ENCODE measurements at regions not wholly inside any gene's neighbourhood (a gene's known extent, or its start where the extent isn't known, plus 50 kb on each side); places are given as distances from the start of the nearest gene placed in this dataset.

GRCh38 chr13:19069684-19070397, 111.8 kb downstream of the TUBA3C start:
- no peaks in the 10 kb centered on the region for H3K9me3 ChIP-seq (replicated peaks; ENCODE audit: insufficient read depth, low read length)
- H3K9me2 ChIP-seq (replicated peaks; ENCODE audit: insufficient read depth, low read length), result no peaks in the 10 kb centered on the region
- no peak overlapping the region for H3K9ac ChIP-seq (ENCODE audit: low read length)
- H3K27me3 ChIP-seq (replicated peaks; ENCODE audit: insufficient read depth, low read length), result no peaks in the 10 kb centered on the region
- no peaks in the 10 kb centered on the region for H4K20me1 ChIP-seq (ENCODE audit: insufficient read depth, low read length)
- H2AFZ ChIP-seq (ENCODE audit: low read length), result no peak overlapping the region
- H3K27ac ChIP-seq (ENCODE audit: low read length), result no peak overlapping the region
- no peaks in the 10 kb centered on the region for H3K36me3 ChIP-seq (replicated peaks; ENCODE audit: insufficient read depth, low read length)
- H3K79me2 ChIP-seq (ENCODE audit: low read length), result no peaks in the 10 kb centered on the region
- no peak for TF ChIP-seq EZH2phosphoT487 (IDR thresholded peaks at IDR 0.05; ENCODE audit: low read length)
- TF ChIP-seq, protein P1, sequence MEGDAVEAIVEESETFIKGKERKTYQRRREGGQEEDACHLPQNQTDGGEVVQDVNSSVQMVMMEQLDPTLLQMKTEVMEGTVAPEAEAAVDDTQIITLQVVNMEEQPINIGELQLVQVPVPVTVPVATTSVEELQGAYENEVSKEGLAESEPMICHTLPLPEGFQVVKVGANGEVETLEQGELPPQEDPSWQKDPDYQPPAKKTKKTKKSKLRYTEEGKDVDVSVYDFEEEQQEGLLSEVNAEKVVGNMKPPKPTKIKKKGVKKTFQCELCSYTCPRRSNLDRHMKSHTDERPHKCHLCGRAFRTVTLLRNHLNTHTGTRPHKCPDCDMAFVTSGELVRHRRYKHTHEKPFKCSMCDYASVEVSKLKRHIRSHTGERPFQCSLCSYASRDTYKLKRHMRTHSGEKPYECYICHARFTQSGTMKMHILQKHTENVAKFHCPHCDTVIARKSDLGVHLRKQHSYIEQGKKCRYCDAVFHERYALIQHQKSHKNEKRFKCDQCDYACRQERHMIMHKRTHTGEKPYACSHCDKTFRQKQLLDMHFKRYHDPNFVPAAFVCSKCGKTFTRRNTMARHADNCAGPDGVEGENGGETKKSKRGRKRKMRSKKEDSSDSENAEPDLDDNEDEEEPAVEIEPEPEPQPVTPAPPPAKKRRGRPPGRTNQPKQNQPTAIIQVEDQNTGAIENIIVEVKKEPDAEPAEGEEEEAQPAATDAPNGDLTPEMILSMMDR (IDR thresholded peaks at IDR 0.05; ENCODE audit: low read length), result no peak
- TF ChIP-seq EZH2 (optimal IDR thresholded peaks at IDR 0.05; ENCODE audit: low read depth, low read length), result no peak
- H3K4me1 ChIP-seq (ENCODE audit: low read length), result no peaks in the 10 kb centered on the region
- no peaks in the 10 kb centered on the region for H3F3A ChIP-seq (ENCODE audit: insufficient read depth, low read length)
- H3K4me3 ChIP-seq (ENCODE audit: low read length), result no peak overlapping the region
- H3K4me2 ChIP-seq (ENCODE audit: low read depth, low read length), result no peak overlapping the region
- DNase-seq, result no peak

GRCh38 chr13:19068691-19069090, 112.9 kb downstream of the TUBA3C start:
- H3K9me3 ChIP-seq (replicated peaks; ENCODE audit: insufficient read depth, low read length), result no peaks in the 10 kb centered on the region
- no peak for TF ChIP-seq EZH2phosphoT487 (IDR thresholded peaks at IDR 0.05; ENCODE audit: low read length)
- TF ChIP-seq EZH2 (optimal IDR thresholded peaks at IDR 0.05; ENCODE audit: low read depth, low read length), result no peak
- TF ChIP-seq, protein P1 (IDR thresholded peaks at IDR 0.05; ENCODE audit: low read length), result no peak
- H4K20me1 ChIP-seq (ENCODE audit: insufficient read depth, low read length), result no peaks in the 10 kb centered on the region

DNA sequence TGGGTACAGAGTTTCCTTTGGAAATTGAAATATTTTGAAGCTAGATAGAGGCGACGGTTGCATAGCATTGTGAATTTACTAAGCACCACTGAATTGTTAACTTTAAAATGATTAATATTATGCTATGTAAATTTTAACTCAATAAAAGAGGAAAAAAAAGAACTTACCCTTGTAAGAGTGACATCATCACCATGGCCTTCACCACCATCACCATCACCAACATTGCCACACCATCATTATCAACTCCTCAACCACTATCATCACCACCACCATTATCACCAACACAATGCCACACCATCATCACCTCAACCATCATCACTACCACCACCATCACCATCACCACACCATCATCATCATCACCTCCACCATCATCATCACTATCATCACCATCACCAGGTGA, 113.9 kb downstream of the TUBA3C start:
- no peak for DNase-seq
- Histone ChIP-seq H3K9ac (ENCODE audit: low read length) (no peak overlapping the region), H3K27me3 (replicated peaks; ENCODE audit: insufficient read depth, low read length) (no peaks in the 10 kb centered on the region), H4K20me1 (ENCODE audit: insufficient read depth, low read length) (no peaks in the 10 kb centered on the region), H3K4me3 (ENCODE audit: low read length) (no peak overlapping the region), H3F3A (ENCODE audit: insufficient read depth, low read length) (no peaks in the 10 kb centered on the region), H3K9me3 (replicated peaks; ENCODE audit: insufficient read depth, low read length) (no peaks in the 10 kb centered on the region), H3K36me3 (replicated peaks; ENCODE audit: insufficient read depth, low read length) (no peaks in the 10 kb centered on the region), H2AFZ (ENCODE audit: low read length) (no peak overlapping the region), H3K79me2 (ENCODE audit: low read length) (no peaks in the 10 kb centered on the region), H3K27ac (ENCODE audit: low read length) (no peak overlapping the region), H3K4me2 (ENCODE audit: low read depth, low read length) (no peak overlapping the region), H3K4me1 (ENCODE audit: low read length) (no peaks in the 10 kb centered on the region), H3K9me2 (replicated peaks; ENCODE audit: insufficient read depth, low read length) (no peaks in the 10 kb centered on the region)
- TF ChIP-seq, protein P1 (IDR thresholded peaks at IDR 0.05; ENCODE audit: low read length), result no peak
- TF ChIP-seq EZH2phosphoT487 (IDR thresholded peaks at IDR 0.05; ENCODE audit: low read length) (no peak), EZH2 (optimal IDR thresholded peaks at IDR 0.05; ENCODE audit: low read depth, low read length) (no peak)

More at GRCh38 chr13:19068691-19069090, 112.9 kb downstream of the TUBA3C start:
- no peaks in the 10 kb centered on the region for H3K4me1 ChIP-seq (ENCODE audit: low read length)
- no peaks in the 10 kb centered on the region for H3K27me3 ChIP-seq (replicated peaks; ENCODE audit: insufficient read depth, low read length)
- no peaks in the 10 kb centered on the region for H3F3A ChIP-seq (ENCODE audit: insufficient read depth, low read length)
- H3K4me2 ChIP-seq (ENCODE audit: low read depth, low read length), result no peak overlapping the region
- no peak overlapping the region for H3K27ac ChIP-seq (ENCODE audit: low read length)
- H3K4me3 ChIP-seq (ENCODE audit: low read length), result no peak overlapping the region
- H3K9me2 ChIP-seq (replicated peaks; ENCODE audit: insufficient read depth, low read length), result no peaks in the 10 kb centered on the region
- H3K9ac ChIP-seq (ENCODE audit: low read length), result no peak overlapping the region
- H3K36me3 ChIP-seq (replicated peaks; ENCODE audit: insufficient read depth, low read length), result no peaks in the 10 kb centered on the region
- H2AFZ ChIP-seq (ENCODE audit: low read length), result no peak overlapping the region
- no peaks in the 10 kb centered on the region for H3K79me2 ChIP-seq (ENCODE audit: low read length)
- no peak for DNase-seq

All from MM.1S (cell line).